ENCODE measurements at regions not wholly inside any gene's neighbourhood (a gene's known extent, or its start where the extent isn't known, plus 50 kb on each side); places are given as distances from the start of the nearest gene placed in this dataset.

DNA sequence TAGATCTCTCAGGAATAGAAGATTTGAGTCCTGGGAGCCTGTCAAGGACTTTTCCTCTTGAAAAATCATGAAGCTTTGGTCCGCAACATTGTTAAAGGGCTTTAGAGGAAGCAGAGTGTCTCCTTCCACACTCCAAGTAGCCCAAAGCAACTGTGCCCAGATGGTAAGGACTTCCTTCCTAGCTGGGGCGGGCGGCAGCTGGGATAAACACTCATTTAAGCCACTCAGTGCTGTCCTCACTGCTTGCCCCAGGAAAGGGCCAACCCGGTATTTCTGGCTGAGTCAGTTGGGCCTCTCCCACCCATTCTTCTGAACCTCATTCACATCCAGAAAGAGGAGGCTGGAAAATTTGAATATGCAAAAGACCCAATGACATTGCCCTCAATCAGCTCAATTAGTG, 144.3 kb downstream of the CHIC2 start:
- no peak for DNase-seq
- ChIA-PET CTCF (interaction anchor here (0.8 to 5.2 kb wide), 5 partner anchors 10 to 313 kb away, joined by 3 to 37 read pairs (median 13); no protein-coding TSS in a partner anchor), POLR2A (no interaction called here)
- 86% methylated on average over 1 of the region's 4 CpGs for WGBS (ENCODE audit: low lambda C conversion rate)
- H3F3A ChIP-seq (replicated peaks; ENCODE audit: insufficient read depth) = peaks cover 2% of the 10 kb centered on the region
- no peak overlapping the region for H3K4me2 ChIP-seq
- H3K79me2 ChIP-seq (ENCODE audit: insufficient read depth) = no peaks in the 10 kb centered on the region
- peaks cover 1 to 11% of the 10 kb centered on the region in 2 experiments; a peak in 3 of 4 replicates for H3K4me1 ChIP-seq (ENCODE audit: control insufficient read depth in 1 of 2, insufficient read depth in 2 of 2, low read depth in 1 of 2, low read length in 1 of 2)
- H3K9me3 ChIP-seq = no peaks in the 10 kb centered on the region
- H3K9me2 ChIP-seq = no peaks in the 10 kb centered on the region
- no peak overlapping the region for H2AFZ ChIP-seq (ENCODE audit: low read depth)
- H3K36me3 ChIP-seq (replicated peaks in 1 of 2; ENCODE audit: control insufficient read depth in 1 of 2, insufficient read depth in 2 of 2, low read length in 1 of 2) = no peaks in the 10 kb centered on the region
- no peak overlapping the region for H3K27ac ChIP-seq (ENCODE audit: low read depth in 2 of 2, low read length in 1 of 2)
- no peaks in the 10 kb centered on the region for H4K20me1 ChIP-seq (ENCODE audit: insufficient read depth)
- no peak overlapping the region for H3K4me3 ChIP-seq (ENCODE audit: low read depth in 2 of 2, low read length in 1 of 2)
- no peak overlapping the region for H3K9ac ChIP-seq
- no peaks in the 10 kb centered on the region for H3K27me3 ChIP-seq (ENCODE audit: insufficient read depth)
- TF ChIP-seq, protein P1, sequence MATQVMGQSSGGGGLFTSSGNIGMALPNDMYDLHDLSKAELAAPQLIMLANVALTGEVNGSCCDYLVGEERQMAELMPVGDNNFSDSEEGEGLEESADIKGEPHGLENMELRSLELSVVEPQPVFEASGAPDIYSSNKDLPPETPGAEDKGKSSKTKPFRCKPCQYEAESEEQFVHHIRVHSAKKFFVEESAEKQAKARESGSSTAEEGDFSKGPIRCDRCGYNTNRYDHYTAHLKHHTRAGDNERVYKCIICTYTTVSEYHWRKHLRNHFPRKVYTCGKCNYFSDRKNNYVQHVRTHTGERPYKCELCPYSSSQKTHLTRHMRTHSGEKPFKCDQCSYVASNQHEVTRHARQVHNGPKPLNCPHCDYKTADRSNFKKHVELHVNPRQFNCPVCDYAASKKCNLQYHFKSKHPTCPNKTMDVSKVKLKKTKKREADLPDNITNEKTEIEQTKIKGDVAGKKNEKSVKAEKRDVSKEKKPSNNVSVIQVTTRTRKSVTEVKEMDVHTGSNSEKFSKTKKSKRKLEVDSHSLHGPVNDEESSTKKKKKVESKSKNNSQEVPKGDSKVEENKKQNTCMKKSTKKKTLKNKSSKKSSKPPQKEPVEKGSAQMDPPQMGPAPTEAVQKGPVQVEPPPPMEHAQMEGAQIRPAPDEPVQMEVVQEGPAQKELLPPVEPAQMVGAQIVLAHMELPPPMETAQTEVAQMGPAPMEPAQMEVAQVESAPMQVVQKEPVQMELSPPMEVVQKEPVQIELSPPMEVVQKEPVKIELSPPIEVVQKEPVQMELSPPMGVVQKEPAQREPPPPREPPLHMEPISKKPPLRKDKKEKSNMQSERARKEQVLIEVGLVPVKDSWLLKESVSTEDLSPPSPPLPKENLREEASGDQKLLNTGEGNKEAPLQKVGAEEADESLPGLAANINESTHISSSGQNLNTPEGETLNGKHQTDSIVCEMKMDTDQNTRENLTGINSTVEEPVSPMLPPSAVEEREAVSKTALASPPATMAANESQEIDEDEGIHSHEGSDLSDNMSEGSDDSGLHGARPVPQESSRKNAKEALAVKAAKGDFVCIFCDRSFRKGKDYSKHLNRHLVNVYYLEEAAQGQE (IDR thresholded peaks at IDR 0.05; ENCODE audit: low read depth, low read length) = no peak
- TF ChIP-seq POLR2AphosphoS5 (IDR thresholded peaks at IDR 0.05; ENCODE audit: low read depth, low read length) (no peak), MEF2A (IDR thresholded peaks at IDR 0.05; ENCODE audit: borderline replicate concordance, low read depth) (no peak), EZH2phosphoT487 (IDR thresholded peaks at IDR 0.05; ENCODE audit: borderline replicate concordance, low read depth) (no peak), RCOR1 (IDR thresholded peaks at IDR 0.05; ENCODE audit: low read length) (no peak), GABPA (IDR thresholded peaks at IDR 0.05; ENCODE audit: low read depth) (no peak), RXRA (IDR thresholded peaks at IDR 0.05; ENCODE audit: borderline replicate concordance, low read depth) (no peak), YY1 (IDR thresholded peaks at IDR 0.05; ENCODE audit: low read depth) (no peak), MAX (IDR thresholded peaks at IDR 0.05; ENCODE audit: low read depth) (no peak), NRF1 (IDR thresholded peaks at IDR 0.05; ENCODE audit: low read depth, low read length) (no peak), USF2 (IDR thresholded peaks at IDR 0.05; ENCODE audit: borderline replicate concordance, low read depth, low read length) (no peak), RFX5 (IDR thresholded peaks at IDR 0.05; ENCODE audit: low read length) (no peak), FOXJ3 (CRISPR knock-in tag; IDR thresholded peaks at IDR 0.05) (no peak), JUND (IDR thresholded peaks at IDR 0.05) (no peak), CTCF (IDR thresholded peaks at IDR 0.05) (no peak), CHD2 (IDR thresholded peaks at IDR 0.05; ENCODE audit: low read length, partially characterized antibody) (no peak), TAF1 (IDR thresholded peaks at IDR 0.05; ENCODE audit: borderline replicate concordance, low read depth, low read length) (no peak)
- TF ChIP-seq, protein P2, sequence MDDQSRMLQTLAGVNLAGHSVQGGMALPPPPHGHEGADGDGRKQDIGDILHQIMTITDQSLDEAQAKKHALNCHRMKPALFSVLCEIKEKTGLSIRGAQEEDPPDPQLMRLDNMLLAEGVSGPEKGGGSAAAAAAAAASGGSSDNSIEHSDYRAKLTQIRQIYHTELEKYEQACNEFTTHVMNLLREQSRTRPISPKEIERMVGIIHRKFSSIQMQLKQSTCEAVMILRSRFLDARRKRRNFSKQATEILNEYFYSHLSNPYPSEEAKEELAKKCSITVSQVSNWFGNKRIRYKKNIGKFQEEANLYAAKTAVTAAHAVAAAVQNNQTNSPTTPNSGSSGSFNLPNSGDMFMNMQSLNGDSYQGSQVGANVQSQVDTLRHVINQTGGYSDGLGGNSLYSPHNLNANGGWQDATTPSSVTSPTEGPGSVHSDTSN (IDR thresholded peaks at IDR 0.05) = no peak
- TF ChIP-seq, protein P3, sequence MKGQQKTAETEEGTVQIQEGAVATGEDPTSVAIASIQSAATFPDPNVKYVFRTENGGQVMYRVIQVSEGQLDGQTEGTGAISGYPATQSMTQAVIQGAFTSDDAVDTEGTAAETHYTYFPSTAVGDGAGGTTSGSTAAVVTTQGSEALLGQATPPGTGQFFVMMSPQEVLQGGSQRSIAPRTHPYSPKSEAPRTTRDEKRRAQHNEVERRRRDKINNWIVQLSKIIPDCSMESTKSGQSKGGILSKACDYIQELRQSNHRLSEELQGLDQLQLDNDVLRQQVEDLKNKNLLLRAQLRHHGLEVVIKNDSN (IDR thresholded peaks at IDR 0.05; ENCODE audit: borderline replicate concordance, low read depth) = no peak
- TF ChIP-seq, protein P4, sequence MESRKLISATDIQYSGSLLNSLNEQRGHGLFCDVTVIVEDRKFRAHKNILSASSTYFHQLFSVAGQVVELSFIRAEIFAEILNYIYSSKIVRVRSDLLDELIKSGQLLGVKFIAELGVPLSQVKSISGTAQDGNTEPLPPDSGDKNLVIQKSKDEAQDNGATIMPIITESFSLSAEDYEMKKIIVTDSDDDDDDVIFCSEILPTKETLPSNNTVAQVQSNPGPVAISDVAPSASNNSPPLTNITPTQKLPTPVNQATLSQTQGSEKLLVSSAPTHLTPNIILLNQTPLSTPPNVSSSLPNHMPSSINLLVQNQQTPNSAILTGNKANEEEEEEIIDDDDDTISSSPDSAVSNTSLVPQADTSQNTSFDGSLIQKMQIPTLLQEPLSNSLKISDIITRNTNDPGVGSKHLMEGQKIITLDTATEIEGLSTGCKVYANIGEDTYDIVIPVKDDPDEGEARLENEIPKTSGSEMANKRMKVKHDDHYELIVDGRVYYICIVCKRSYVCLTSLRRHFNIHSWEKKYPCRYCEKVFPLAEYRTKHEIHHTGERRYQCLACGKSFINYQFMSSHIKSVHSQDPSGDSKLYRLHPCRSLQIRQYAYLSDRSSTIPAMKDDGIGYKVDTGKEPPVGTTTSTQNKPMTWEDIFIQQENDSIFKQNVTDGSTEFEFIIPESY (IDR thresholded peaks at IDR 0.05; ENCODE audit: borderline replicate concordance, low read depth) = no peak
